OCI-LY3 (cell line): ENCODE measurements at regions not wholly inside any gene's neighbourhood (a gene's known extent, or its start where the extent isn't known, plus 50 kb on each side); places are given as distances from the start of the nearest gene placed in this dataset.

ENCODE experiments used
- H2AFZ ChIP-seq: fragments of 200-600, 300-600 bp; shearing (Covaris generic); 2 replicates; pipeline ENCODE4 v1.6.0; 2014; ENCODE audit warnings: antibody characterized with exemption, low read depth, low read length
- H3K27ac ChIP-seq: fragments of 200-600, 300-600 bp; sonication (generic); 2 replicates; pipeline ENCODE4 v1.5.1; 2014; ENCODE audit warnings: mild to moderate bottlenecking, low read length, moderate library complexity, mixed read lengths
- H3K27me3 ChIP-seq: fragments of 200-600, 300-600 bp; sonication (generic); 2 replicates; pipeline ENCODE4 v1.6.1; 2014; ENCODE audit warnings: low read depth, low read length, mixed read lengths
- H3K36me3 ChIP-seq: fragments of 200-600, 300-600 bp; sonication (generic); replicated peaks from 2 replicates; pipeline ENCODE3; 2014; ENCODE audit warnings: low read depth, low read length, mixed read lengths
- H3K4me1 ChIP-seq: fragments of 300-600, 200-600 bp; sonication (generic); 2 replicates; pipeline ENCODE4 v1.6.1; 2014; ENCODE audit warnings: low read length, mixed read lengths
- H3K4me2 ChIP-seq: fragments of 200-600, 300-600 bp; sonication (generic); 2 replicates; pipeline ENCODE4 v1.6.1; 2014; ENCODE audit warnings: low read length, mixed read lengths
- H3K4me3 ChIP-seq: fragments of 300-600, 200-600 bp; sonication (generic); 2 replicates; pipeline ENCODE4 v1.5.1; 2014; ENCODE audit warnings: antibody characterized with exemption, mild to moderate bottlenecking, low read length, moderate library complexity
- H3K79me2 ChIP-seq: fragments of 300-600, 200-600 bp; shearing (Covaris generic); 2 replicates; pipeline ENCODE4 v1.6.1; 2014; ENCODE audit warnings: mild to moderate bottlenecking, low read length, mixed read lengths
- H3K9ac ChIP-seq: fragments of 300-600, 200-600 bp; shearing (Covaris generic); 2 replicates; pipeline ENCODE4 v1.6.0; 2014; ENCODE audit warnings: mild to moderate bottlenecking, low read length, moderate library complexity
- H3K9me3 ChIP-seq: fragments of 200-600, 300-600 bp; shearing (Covaris generic); 2 replicates; pipeline ENCODE4 v1.6.1; 2014; ENCODE audit warnings: low read length, mixed read lengths; ENCODE audit not compliant: insufficient read depth
- H4K20me1 ChIP-seq: fragments of 200-600, 300-600 bp; sonication (generic); 2 replicates; pipeline ENCODE4 v1.6.1; 2016; ENCODE audit warnings: low read length, mixed read lengths; ENCODE audit not compliant: insufficient read depth
- EZH2phosphoT487 ChIP-seq: fragments of 200-600 bp; shearing (Covaris generic); IDR thresholded peaks from 2 replicates; pipeline ENCODE4 v1.6.1; 2018; ENCODE audit warnings: antibody characterized with exemption, mixed run types, low read depth
- TF ChIP-seq, protein P1 (sequence below): fragments of 200-600, 300-600 bp; sonication (generic); IDR thresholded peaks from 2 replicates; pipeline ENCODE4 v1.5.1; 2014; ENCODE audit warnings: antibody characterized with exemption, low read length, low read depth

DNA sequence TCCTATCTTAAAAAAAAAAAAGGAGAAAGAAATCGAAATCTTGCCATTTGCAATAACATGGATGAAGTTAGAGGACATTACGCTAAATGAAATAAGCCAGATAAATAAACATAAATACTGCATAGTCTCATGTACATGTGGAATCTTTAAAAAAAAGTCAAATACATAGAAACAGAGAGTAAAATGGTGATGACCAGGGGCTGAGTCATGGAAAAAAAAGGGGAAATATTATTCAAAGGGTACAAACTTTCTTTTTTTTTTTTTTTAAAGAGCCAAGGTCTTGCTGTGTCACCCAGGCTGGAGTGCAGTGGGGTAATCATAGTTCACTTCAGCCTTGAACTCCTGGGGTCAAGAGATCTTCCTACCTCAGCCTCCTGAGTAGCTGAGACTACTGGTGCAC, 310.1 kb downstream of the ZNF608 start:
- H3K27ac ChIP-seq = no peak overlapping the region
- TF ChIP-seq EZH2phosphoT487 = no peak
- TF ChIP-seq, protein P1, sequence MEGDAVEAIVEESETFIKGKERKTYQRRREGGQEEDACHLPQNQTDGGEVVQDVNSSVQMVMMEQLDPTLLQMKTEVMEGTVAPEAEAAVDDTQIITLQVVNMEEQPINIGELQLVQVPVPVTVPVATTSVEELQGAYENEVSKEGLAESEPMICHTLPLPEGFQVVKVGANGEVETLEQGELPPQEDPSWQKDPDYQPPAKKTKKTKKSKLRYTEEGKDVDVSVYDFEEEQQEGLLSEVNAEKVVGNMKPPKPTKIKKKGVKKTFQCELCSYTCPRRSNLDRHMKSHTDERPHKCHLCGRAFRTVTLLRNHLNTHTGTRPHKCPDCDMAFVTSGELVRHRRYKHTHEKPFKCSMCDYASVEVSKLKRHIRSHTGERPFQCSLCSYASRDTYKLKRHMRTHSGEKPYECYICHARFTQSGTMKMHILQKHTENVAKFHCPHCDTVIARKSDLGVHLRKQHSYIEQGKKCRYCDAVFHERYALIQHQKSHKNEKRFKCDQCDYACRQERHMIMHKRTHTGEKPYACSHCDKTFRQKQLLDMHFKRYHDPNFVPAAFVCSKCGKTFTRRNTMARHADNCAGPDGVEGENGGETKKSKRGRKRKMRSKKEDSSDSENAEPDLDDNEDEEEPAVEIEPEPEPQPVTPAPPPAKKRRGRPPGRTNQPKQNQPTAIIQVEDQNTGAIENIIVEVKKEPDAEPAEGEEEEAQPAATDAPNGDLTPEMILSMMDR = no peak

DNA sequence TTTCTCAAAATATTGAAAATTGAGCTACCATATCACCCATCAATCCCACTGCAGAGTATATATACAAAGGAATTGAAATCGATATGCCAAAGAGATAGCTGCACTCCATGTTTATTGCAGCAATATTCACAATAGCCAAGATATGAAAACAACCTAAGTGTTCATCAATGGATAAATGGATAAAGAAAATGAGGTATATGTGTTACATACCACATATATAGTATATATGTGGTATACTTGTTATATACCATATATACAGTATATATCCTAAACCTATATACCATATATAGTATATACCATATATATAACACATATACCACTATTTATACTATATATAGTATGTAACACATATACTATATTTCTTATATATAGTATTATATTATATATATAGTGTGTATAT, 313.3 kb downstream of the ZNF608 start:
- no peak overlapping the region for H3K9ac ChIP-seq
- no peaks in the 10 kb centered on the region for H3K27me3 ChIP-seq
- no peak overlapping the region for H3K4me2 ChIP-seq
- no peaks in the 10 kb centered on the region for H4K20me1 ChIP-seq
- no peak overlapping the region for H3K4me3 ChIP-seq
- no peaks in the 10 kb centered on the region for H3K36me3 ChIP-seq
- no peak overlapping the region for H3K27ac ChIP-seq
- no peaks in the 10 kb centered on the region for H3K79me2 ChIP-seq
- TF ChIP-seq, protein P1 = no peak
- TF ChIP-seq EZH2phosphoT487 = no peak
- no peak overlapping the region for H2AFZ ChIP-seq
- no peaks in the 10 kb centered on the region; the same call in 1 of the 2 replicates for H3K9me3 ChIP-seq
- peaks cover 4% of the 10 kb centered on the region for H3K4me1 ChIP-seq

More for the DNA sequence above, 310.1 kb downstream of the ZNF608 start:
- H3K27me3 ChIP-seq = no peaks in the 10 kb centered on the region
- H3K4me2 ChIP-seq = no peak overlapping the region
- H3K9ac ChIP-seq = no peak overlapping the region
- peaks cover 25% of the 10 kb centered on the region for H3K4me1 ChIP-seq
- no peaks in the 10 kb centered on the region; the same call in 1 of the 2 replicates for H3K9me3 ChIP-seq
- no peaks in the 10 kb centered on the region for H3K36me3 ChIP-seq
- H3K4me3 ChIP-seq = no peak overlapping the region
- H4K20me1 ChIP-seq = no peaks in the 10 kb centered on the region
- no peaks in the 10 kb centered on the region for H3K79me2 ChIP-seq
- H2AFZ ChIP-seq = no peak overlapping the region

DNA sequence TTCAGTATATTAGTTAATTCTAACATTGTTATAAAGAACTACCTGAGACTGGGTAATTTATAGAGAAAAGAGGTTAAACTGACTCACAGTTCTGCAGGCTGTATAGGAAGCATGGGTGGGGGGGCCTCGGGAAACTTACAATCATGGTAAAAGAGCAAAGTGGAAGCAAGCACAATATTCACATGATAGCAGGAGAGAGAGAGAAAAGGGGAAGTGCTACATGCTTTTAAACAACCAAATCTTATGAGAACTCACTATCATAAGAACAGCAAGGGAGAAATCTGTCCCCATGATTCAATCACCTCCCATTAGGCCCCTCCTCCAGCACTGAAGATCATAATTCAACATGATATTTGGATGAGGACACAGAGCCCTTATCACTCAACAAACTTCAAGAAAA, 324.9 kb downstream of the ZNF608 start:
- Histone ChIP-seq H3K4me3 (no peak overlapping the region), H3K27ac (0 out of 2 replicates have a peak overlapping the region, but pooled peaks have one; percentile 1), H3K79me2 (no peaks in the 10 kb centered on the region), H3K36me3 (peaks cover 3% of the 10 kb centered on the region), H3K4me2 (peak overlapping the region; percentile 25), H3K27me3 (no peaks in the 10 kb centered on the region), H2AFZ (0 out of 2 replicates have a peak overlapping the region, but pooled peaks have one; percentile 7), H3K4me1 (peaks cover 10% of the 10 kb centered on the region), H3K9ac (no peak overlapping the region), H3K9me3 (0 out of 2 replicates have a peak, but pooled peaks cover 3% of the 10 kb centered on the region), H4K20me1 (no peaks in the 10 kb centered on the region)
- TF ChIP-seq, protein P1 = no peak
- TF ChIP-seq EZH2phosphoT487 = no peak

- H2AFZ ChIP-seq = 0 out of 2 replicates have a peak overlapping the region, but pooled peaks have one; percentile 7
- H3K27ac ChIP-seq = 0 out of 2 replicates have a peak overlapping the region, but pooled peaks have one; percentile 1
- H3K27me3 ChIP-seq = no peaks in the 10 kb centered on the region
- H3K9me3 ChIP-seq = 0 out of 2 replicates have a peak, but pooled peaks cover 3% of the 10 kb centered on the region
- H3K4me2 ChIP-seq = no peak overlapping the region
- peaks cover 3% of the 10 kb centered on the region for H3K36me3 ChIP-seq
- H3K4me1 ChIP-seq = peaks cover 10% of the 10 kb centered on the region
- H3K9ac ChIP-seq = no peak overlapping the region
- no peaks in the 10 kb centered on the region for H3K79me2 ChIP-seq
- H3K4me3 ChIP-seq = no peak overlapping the region
- H4K20me1 ChIP-seq = no peaks in the 10 kb centered on the region
- TF ChIP-seq EZH2phosphoT487 = no peak
- TF ChIP-seq, protein P1 = no peak
Measured at GRCh38 chr5:124420952-124421351, 325.5 kb downstream of the ZNF608 start.
